ENCODE measurements at regions not wholly inside any gene's neighbourhood (a gene's known extent, or its start where the extent isn't known, plus 50 kb on each side); places are given as distances from the start of the nearest gene placed in this dataset.

DNA sequence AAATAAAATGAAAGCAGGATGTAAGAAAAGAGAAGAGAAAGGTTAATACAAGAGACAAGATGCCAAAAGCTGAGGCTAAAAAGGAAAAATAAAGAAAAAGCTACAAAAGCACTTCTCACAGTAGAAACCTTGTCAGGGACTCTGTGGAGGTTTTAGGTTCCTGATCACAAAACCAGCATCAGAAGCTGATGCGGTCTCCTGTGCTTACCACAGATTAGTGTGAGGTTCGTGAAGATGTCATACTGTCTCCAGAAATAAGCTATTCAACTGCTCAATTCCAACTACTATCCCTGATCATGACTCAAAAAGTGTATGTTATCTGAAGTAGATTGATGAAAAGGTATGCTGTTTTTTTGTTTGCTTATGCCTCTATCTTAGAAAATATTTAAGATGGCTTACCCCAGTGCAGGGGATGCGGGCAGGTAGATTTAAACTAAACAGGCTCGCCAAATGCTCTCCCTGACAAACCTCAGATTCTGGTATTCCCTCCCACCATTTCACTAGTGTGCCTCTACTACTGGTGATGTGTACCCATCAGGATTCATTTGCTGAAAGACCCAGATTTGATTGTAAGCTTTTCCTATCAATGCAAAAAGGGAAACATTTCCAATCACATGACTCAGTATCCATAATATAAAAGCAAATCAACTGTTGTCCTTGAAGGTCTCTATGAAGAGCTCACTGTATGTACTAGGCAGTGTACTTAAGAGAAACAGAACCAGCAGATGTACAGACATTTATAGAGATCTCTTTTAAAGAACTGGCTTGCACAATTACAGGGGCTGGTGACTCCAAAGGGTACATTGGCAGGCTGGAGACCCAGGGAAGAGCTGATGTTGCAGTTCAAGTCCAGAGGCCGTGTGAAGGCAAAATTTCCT is 169.5 kb upstream of the FOXN3 start:
- TF ChIP-seq, protein P1, sequence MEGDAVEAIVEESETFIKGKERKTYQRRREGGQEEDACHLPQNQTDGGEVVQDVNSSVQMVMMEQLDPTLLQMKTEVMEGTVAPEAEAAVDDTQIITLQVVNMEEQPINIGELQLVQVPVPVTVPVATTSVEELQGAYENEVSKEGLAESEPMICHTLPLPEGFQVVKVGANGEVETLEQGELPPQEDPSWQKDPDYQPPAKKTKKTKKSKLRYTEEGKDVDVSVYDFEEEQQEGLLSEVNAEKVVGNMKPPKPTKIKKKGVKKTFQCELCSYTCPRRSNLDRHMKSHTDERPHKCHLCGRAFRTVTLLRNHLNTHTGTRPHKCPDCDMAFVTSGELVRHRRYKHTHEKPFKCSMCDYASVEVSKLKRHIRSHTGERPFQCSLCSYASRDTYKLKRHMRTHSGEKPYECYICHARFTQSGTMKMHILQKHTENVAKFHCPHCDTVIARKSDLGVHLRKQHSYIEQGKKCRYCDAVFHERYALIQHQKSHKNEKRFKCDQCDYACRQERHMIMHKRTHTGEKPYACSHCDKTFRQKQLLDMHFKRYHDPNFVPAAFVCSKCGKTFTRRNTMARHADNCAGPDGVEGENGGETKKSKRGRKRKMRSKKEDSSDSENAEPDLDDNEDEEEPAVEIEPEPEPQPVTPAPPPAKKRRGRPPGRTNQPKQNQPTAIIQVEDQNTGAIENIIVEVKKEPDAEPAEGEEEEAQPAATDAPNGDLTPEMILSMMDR (IDR thresholded peaks at IDR 0.05; ENCODE audit: low read depth, low read length, poor library complexity, severe bottlenecking), result no peak
- TF ChIP-seq EZH2phosphoT487 (IDR thresholded peaks at IDR 0.05; ENCODE audit: borderline replicate concordance, low read length), result no peak

Measured in DOHH2 (cell line).